ENCODE measurements at regions not wholly inside any gene's neighbourhood (a gene's known extent, or its start where the extent isn't known, plus 50 kb on each side); places are given as distances from the start of the nearest gene placed in this dataset.

- H3K4me3 ChIP-seq, result no peak overlapping the region
- H3K27me3 ChIP-seq, result no peaks in the 10 kb centered on the region
- H3K36me3 ChIP-seq, result no peaks in the 10 kb centered on the region
- DNase-seq (no peak), ATAC-seq (no peak)
- intact Hi-C loops (cut with DNase I; ENCODE audit: low total_unique reads), result no loop called here
- no peak for TF ChIP-seq POLR2A (IDR thresholded peaks at IDR 0.05)
- TF ChIP-seq, protein P1, sequence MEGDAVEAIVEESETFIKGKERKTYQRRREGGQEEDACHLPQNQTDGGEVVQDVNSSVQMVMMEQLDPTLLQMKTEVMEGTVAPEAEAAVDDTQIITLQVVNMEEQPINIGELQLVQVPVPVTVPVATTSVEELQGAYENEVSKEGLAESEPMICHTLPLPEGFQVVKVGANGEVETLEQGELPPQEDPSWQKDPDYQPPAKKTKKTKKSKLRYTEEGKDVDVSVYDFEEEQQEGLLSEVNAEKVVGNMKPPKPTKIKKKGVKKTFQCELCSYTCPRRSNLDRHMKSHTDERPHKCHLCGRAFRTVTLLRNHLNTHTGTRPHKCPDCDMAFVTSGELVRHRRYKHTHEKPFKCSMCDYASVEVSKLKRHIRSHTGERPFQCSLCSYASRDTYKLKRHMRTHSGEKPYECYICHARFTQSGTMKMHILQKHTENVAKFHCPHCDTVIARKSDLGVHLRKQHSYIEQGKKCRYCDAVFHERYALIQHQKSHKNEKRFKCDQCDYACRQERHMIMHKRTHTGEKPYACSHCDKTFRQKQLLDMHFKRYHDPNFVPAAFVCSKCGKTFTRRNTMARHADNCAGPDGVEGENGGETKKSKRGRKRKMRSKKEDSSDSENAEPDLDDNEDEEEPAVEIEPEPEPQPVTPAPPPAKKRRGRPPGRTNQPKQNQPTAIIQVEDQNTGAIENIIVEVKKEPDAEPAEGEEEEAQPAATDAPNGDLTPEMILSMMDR (IDR thresholded peaks at IDR 0.05 in 4 of 5, conservative IDR thresholded peaks at IDR 0.05 in 1 of 5), result no peak
- no peak overlapping the region for H3K27ac ChIP-seq
- H3K9me3 ChIP-seq, result no peaks in the 10 kb centered on the region
- in situ Hi-C loops (cut with MboI; ENCODE audit: low sequenced_read_pairs in 4 of 4), result no loop called here
- H3K4me1 ChIP-seq, result no peaks in the 10 kb centered on the region
Measured at GRCh38 chr10:3971713-3972112, 186.7 kb upstream of the KLF6 start.

GRCh38 chr10:3969876-3970666, 185.1 kb upstream of the KLF6 start:
- DNase-seq (no peak), ATAC-seq (no peak)
- TF ChIP-seq, protein P1 (IDR thresholded peaks at IDR 0.05 in 4 of 5, conservative IDR thresholded peaks at IDR 0.05 in 1 of 5), result no peak
- TF ChIP-seq POLR2A (IDR thresholded peaks at IDR 0.05), result no peak
- H3K9me3 ChIP-seq, result no peaks in the 10 kb centered on the region
- H3K27ac ChIP-seq, result no peak overlapping the region
- no peaks in the 10 kb centered on the region for H3K27me3 ChIP-seq
- intact Hi-C loops (cut with DNase I; ENCODE audit: low total_unique reads), result no loop called here
- no peaks in the 10 kb centered on the region for H3K36me3 ChIP-seq
- in situ Hi-C loops (cut with MboI; ENCODE audit: low sequenced_read_pairs in 4 of 4), result no loop called here
- no peak overlapping the region for H3K4me3 ChIP-seq
- H3K4me1 ChIP-seq, result no peaks in the 10 kb centered on the region

GRCh38 chr10:3968727-3969126, 183.7 kb upstream of the KLF6 start:
- Histone ChIP-seq H3K27ac (no peak overlapping the region), H3K4me1 (no peaks in the 10 kb centered on the region), H3K4me3 (no peak overlapping the region), H3K27me3 (no peaks in the 10 kb centered on the region), H3K9me3 (no peaks in the 10 kb centered on the region), H3K36me3 (no peaks in the 10 kb centered on the region)
- TF ChIP-seq, protein P1 (IDR thresholded peaks at IDR 0.05 in 4 of 5, conservative IDR thresholded peaks at IDR 0.05 in 1 of 5), result no peak
- TF ChIP-seq POLR2A (IDR thresholded peaks at IDR 0.05), result no peak
- DNase-seq, result no peak
- intact Hi-C loops (cut with DNase I; ENCODE audit: low total_unique reads) (no loop called here), in situ Hi-C loops (cut with MboI; ENCODE audit: low sequenced_read_pairs in 4 of 4) (no loop called here)
- no peak for ATAC-seq

DNA sequence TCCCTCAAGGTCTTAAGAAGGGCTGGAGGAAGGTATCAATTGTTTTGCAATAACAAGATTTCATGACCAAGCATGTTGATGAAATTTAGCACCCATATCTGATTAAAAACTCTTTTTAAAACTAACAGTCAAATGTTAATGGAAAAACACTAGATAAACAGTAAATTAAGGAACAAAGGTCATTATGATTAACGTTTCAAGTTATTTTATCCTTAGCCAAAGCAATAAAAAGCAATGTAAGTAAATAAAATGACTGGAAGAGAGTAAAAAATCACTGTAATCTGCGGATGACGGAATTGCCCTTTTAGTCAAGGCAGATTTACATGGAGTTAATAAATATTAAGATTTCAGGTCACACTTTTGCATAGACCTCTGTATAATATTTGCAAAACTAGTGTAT, 179.5 kb upstream of the KLF6 start:
- intact Hi-C loops (cut with DNase I; ENCODE audit: low total_unique reads), result no loop called here
- in situ Hi-C loops (cut with MboI; ENCODE audit: low sequenced_read_pairs in 4 of 4), result no loop called here
- ATAC-seq (no peak), DNase-seq (no peak)
- Histone ChIP-seq H3K4me1 (no peaks in the 10 kb centered on the region), H3K36me3 (no peaks in the 10 kb centered on the region), H3K4me3 (no peak overlapping the region), H3K9me3 (no peaks in the 10 kb centered on the region), H3K27me3 (no peaks in the 10 kb centered on the region), H3K27ac (no peak overlapping the region)
- no peak for TF ChIP-seq POLR2A (IDR thresholded peaks at IDR 0.05)
- TF ChIP-seq, protein P1 (IDR thresholded peaks at IDR 0.05 in 4 of 5, conservative IDR thresholded peaks at IDR 0.05 in 1 of 5), result no peak
